Activated gamma-delta T cell treated with Interleukin-2 at 50 U/mL for 16 hours (primary cell): ENCODE measurements at regions not wholly inside any gene's neighbourhood (a gene's known extent, or its start where the extent isn't known, plus 50 kb on each side); places are given as distances from the start of the nearest gene placed in this dataset.
"Not testable (repeated sequence)": the region's sequence is repeated elsewhere in the genome, so short reads cannot be mapped to it uniquely, and the experiment has no call there.

Experiments
- DNase-seq: peaks from one replicate; pipeline ENCODE4 v3.0.0-alpha.2; 2020

DNA sequence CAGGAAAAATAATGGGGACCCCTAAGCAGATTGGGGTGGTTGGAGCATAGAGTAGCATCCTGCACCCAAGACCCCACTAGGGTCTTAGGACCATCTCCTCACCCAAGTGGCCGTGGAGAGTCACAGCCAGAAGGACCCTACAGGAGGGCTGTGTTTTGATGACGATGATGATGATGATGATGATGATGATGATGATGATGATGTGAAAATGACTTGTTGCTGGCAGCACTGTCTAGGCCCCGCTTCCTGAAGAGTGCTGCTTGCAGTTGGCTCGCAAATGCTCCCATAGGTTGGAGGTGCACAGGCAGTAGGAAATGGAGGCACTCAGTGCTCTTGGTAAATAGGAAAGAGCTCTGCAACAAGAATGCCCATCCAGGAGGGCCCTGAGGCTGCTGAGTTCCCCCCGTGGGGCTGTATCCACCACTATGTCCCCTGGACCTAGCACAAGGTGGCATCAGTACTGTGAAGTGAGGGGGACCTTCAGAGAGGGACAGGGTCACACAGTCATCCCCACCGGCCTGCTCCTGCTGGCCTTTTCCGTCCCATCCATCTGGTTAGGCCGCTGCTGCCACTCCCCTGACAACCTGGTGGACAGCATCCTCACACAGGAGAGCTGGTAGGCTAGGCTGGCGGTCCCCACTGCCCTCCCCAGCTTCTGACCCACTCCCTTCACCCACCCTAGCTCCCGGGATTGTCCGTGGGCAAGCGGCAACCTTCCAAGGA is 139.6 kb downstream of the FOXD2 start:
- no peak for DNase-seq

DNA sequence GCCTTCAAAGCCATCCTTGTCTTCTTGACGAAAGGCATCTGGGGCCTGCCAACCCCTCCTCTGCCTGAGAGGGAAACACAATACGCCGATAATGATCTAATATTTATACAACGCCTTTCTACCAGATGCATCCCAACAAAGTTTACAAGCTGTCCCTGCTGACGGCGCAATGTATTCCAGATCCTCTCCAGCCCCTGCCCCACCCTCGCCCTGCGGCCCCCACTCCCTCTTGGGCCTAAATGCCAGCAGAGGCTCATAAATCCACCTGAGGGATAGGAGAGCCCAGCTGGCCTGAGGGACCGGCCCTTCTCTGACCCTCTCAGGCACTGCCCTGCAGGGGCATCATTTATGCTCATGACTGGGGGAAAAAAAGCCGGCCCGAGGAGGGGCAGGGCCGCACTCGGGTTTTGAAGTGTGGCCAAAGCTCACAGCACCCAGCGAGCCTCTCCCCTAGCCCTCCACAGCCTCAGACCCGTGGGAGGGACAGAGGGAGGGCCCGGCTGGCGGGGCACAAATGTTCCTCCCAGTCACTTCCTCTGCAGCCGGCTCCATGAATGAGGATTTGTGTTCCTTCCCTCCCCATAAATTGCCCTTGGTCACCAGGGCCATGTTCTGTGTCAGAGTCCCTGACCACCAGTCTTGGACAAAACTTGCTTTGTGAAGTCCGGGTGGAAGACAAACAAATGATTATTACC is 140.3 kb downstream of the FOXD2 start:
- no peak for DNase-seq

DNA sequence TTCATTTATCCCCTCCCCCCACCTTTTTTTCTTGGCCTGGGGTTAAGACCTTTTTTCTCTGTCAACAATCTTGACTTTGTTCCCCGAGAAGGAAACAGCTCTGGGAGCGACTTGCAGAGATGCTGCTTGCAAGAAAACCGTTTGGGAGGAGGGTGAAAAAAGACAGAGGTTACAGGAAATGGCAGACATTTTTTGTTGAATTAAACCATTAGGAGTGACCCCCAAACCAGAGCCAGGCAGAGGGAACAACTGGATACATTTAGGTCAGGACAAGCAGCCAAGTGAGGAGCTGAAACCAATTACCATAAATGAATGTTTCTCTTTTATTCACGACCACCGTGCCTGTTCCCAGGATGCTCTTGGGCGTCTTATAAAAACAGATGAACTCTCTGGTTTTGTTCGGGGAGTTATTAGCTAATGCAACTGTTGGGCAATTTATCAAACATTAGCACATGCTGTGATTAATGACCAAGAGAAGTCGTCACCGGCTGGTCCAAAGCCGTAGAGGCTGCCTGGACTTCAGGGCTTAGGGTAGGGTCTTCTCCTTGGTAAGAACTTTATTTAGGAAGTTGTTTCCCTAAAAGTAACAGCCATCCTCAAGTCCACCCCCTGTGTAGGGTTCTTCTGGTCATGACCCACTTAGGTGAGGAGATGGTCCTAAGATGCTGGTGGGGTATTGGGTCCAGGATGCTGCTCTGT is 141.0 kb downstream of the FOXD2 start:
- DNase-seq = no peak

- no peak for DNase-seq
Observed at GRCh38 chr1:47579809-47580208, 142.0 kb downstream of the FOXD2 start.

GRCh38 chr1:47580451-47580995 is 142.7 kb downstream of the FOXD2 start:
- no peak for DNase-seq

DNA sequence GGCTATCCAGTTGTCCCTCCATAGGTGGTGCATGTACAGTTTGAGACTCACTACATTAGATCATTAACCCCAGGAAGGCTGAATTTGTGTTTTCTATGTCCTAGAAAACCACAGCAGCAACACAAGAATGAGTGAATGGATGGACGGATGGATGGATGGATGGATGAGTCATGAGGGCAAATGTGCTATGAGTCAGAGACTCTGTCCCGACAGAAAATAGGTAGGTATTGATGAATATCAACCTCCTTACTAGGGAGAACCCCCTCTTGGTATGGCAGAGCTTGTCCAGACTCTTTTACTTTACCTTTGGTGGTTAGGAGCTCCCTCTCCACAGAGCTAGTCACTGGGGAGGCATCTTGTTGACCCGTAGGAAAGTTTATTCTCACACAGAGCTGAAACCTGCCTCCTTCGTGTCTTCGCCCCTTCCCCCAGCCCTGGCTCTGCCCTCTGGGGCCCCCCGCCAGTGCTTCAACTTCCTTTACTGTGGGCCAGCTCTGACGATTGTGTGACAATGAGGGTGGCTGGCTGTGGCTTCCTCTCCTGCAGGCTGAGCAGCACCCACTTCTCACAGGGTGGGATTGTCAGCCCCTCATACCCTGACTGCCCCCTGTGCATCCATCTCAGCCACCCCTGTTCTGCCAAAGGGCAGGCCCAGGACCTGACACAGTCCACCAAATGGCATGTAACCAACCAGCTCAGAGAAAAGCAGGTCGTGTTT is 145.2 kb downstream of the FOXD2 start:
- no peak for DNase-seq

GRCh38 chr1:47584249-47584648 is 146.4 kb downstream of the FOXD2 start:
- no peak for DNase-seq

DNA sequence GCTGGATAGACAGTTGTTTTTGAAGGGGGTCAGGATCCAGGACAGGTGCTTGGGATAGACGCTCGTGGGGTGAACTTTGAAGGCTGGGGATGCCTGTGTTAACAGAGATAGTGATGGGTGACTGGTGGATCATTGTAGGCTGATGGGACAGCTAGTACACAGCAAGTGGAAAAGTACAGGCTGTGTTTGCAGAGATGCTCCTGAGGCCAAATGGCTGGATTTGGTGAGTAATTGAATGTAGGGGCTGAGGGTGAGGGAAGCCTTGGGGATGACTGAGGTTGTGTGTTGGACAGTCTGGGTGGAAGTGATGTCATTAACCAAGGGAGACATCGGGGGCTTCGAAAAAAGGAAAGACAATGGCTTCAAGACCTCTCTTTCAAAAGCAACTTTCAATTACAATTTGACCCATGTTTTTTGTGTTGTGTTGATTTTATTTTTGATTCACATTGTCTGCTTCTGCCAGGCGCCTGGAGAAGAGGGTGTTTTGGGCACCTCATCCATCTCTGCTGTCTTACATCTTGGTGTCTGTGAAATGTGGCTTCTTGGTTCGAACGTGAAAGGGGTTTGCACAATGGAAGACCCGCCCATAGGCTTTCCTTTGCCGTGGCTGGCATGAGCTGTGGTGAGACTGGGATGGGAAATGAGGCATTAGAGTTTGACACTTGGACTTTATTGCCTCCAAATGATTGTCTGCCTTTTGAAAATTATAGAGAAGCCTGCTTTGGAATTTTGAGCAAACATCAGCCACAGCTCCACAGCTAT is 147.5 kb downstream of the FOXD2 start:
- DNase-seq = no peak

DNA sequence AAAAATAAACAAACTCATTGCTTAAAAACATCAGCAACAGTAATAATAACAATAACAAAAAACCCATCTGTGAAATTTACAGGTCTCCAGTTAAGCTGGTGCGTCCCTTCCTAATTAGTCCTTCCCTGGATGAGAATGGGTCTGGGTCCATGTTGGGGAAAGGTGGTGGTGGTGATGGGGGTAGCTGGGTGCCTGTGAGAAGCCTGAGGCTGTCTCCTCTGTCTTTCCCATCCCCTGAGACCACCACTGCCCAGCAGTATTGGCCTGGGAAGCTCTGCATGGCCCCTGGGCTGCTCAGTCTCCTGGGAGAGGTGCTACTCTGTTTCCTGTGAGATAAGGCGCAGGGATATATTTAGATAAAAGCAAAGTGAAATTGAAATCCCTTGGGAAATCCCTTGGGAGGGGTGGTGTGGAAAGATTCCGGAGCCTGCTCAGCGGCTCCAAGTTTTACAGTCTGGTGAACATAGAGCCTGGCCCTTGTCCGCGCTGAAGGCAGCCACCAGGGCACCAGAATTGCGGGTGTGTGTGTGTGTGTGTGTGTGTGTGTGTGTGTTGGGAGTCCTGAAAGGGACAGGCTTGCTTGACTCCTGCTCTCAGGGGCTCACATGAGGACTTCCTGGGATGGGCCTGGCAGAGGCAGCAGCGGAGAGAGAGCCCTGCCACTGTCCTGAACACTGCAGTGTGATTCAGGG is 150.2 kb downstream of the FOXD2 start:
- no peak for DNase-seq

DNA sequence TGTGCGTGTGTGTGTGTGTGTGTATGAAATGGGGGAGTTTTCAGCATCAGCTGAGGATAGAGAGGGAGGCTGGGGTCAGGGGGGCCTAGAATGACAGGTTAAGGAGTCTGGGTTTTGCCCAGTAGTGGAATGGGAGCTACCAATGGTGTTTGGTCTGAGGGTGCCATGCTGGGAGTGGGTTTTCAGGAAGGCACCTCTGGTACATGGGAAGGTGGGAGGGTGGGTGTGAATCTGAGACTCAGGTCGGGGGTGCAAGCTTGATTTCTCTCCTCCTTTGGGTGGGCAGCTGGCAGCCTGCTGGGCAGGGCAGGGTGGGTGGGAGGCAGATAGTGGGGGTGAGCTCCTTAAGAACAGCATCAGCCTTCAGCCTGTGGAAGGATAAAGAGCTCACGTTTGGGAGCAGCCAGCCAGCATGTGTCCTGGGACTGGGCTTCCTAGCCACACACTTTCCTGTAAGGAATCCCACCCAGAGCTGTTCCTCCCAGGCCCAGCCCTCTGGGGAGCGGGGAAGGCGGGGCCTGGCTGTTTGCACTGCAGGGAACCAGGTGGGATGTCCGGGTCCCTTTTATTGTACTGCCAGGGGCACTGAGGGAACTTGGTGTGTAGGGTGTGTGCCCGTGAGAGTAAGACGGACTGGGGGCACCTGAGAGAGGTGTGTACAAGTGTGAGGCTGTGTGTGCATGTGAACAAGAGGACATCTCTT is 152.8 kb downstream of the FOXD2 start:
- no peak for DNase-seq

DNA sequence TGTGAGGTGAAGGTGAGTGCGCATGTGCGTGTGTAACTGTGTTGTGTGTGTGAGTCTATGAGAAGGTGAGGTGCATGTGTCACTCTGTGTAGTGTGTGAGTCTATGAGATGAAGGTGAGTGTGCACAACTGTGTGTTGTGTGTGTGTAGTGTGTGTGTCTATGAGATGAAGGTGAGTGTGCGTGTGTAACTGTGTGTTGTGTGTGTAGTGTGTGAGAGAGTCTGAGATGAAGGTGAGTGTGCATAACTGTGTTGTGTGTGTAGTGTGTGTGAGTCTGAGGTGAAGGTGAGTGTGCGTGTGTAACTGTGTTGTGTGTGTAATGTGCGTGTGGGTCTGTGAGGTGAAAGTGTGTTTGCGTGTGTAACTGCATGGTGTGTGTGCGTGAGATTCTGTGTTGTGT is 154.0 kb downstream of the FOXD2 start:
- DNase-seq = no peak

- no peak for DNase-seq
Observed at GRCh38 chr1:47592296-47593012, 154.6 kb downstream of the FOXD2 start.

GRCh38 chr1:47593013-47593568 is 155.2 kb downstream of the FOXD2 start:
- no peak for DNase-seq

GRCh38 chr1:47593598-47594285 is 155.9 kb downstream of the FOXD2 start:
- DNase-seq = no peak

DNA sequence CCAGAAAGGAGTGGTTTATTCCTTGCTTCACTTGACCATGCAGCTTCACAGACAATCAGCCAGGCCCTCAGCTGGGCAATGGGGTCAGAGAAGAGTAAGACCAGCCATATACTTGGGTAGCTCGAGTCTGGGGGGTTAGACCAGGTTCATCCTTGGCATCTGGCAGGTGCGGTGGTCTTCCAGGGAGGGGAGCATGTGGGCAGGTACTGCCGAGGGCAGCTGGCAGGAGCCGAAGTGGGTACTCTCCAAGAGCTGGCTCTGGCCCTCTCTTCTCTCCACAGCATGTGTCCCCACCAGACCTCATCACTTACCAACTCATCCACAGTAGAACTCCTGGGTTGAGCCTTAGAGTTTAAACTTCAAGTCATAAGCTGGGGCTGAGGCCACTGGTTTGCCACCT is 156.8 kb downstream of the FOXD2 start:
- DNase-seq = no peak

GRCh38 chr1:47596328-47596727 is 158.5 kb downstream of the FOXD2 start:
- no peak for DNase-seq

GRCh38 chr1:47598357-47598756 is 160.5 kb downstream of the FOXD2 start:
- DNase-seq = no peak

DNA sequence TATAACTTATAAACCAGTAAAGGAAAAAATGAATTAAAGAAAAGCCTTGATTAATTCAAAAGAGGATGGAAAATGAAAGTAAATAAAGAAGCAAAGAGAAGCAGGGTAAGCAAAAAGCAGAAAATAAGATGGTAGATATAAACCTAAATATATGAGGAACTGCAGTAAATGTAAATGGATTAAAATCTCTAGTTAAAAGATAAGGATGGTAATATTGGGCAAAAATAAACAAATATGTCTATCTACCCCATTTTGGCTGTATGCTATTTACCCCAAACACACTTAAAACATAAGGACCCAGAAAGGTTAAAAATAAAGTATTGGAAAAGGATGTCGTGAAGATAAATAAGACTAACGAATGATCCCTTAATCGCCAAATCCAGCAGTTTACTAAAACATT is 161.9 kb downstream of the FOXD2 start:
- no peak for DNase-seq

DNA sequence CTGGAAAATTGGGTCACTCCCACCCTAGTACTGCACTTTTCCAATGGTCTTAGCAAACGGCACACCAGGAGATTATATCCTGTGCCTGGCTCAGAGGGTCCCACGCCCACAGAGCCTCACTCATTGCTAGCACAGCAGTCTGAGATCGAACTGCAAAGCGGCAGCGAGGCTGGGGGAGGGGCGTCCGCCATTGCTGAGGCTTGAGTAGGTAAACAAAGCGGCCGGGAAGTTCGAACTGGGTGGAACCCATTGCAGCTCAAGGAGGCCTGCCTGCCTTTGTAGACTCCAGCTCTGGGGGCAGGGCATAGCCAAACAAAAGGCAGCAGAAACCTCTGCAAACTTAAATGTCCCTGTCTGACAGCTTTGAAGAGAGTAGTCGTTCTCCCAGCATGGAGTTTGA is 164.6 kb downstream of the FOXD2 start:
- not testable (repeated sequence) for DNase-seq
